ENCODE measurements at regions not wholly inside any gene's neighbourhood (a gene's known extent, or its start where the extent isn't known, plus 50 kb on each side); places are given as distances from the start of the nearest gene placed in this dataset.

DNA sequence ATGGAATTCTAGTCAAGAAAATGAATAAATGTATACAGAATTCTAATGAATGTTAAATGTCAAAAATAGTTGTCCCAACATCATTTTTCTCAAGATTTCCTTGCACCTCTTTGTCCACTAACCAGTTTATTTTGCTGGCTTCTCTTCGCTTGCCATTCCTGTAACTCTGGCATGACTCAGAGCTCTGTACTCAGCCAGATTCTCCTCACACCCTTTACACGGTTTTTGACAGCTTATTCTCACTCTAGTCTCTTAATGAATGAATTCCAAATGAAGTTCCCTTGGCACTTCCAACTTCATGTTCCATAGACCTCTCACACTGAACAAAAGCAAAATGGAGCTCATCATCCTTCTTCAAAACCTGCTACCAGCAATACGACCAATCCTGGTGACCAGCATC is 419.3 kb upstream of the SLIT2 start:
- DNase-seq = no peak
- Mint-ChIP-seq H3K4me1 (no peaks in the 10 kb centered on the region), H3K27ac (no peak overlapping the region), H3K27me3 (ENCODE audit: low read depth in 3 of 3) (no peaks in the 10 kb centered on the region), H3K4me3 (no peak overlapping the region), H3K9me3 (peaks cover 7 to 23% (median 12%) of the 10 kb centered on the region in 6 donors), H3K36me3 (peaks cover 0 to 4% (median 0%) of the 10 kb centered on the region in 3 donors)

DNA sequence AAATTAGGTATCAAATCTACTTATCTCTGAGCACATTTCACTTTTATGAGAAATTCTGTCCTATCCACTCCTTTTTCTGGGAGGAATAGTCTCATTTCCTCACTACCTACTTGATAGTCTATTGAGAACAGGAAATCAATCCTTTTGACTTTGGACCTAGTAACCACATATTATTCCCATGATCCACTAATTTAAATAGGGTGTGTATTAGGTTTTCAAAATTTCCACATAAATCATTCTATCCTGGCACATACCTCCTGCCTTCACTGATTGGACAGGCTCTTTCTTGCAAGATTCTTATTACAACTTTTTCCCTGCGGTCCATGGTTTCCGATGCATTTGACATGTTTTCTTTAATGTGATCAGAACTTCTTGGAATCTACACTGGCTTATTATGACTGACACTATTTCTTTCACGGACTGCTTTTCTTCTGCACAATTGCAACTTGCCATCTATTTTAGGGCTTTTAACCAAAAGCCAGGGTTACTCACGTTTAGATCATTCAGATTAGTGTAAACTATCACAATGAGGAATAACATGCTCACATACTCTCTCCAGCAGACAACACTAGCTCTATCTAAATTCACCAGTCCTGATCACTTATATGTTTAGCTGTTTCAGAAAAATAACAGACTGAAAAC is 419.9 kb upstream of the SLIT2 start:
- no peaks in the 10 kb centered on the region for H3K4me1 Mint-ChIP-seq
- H3K4me3 Mint-ChIP-seq = no peak overlapping the region
- H3K36me3 Mint-ChIP-seq = peaks cover 0 to under 1% (median 0%) of the 10 kb centered on the region in 3 donors
- H3K27me3 Mint-ChIP-seq (ENCODE audit: low read depth in 3 of 3) = peaks cover 0 to 1% (median 0%) of the 10 kb centered on the region in 3 donors
- DNase-seq = no peak
- H3K27ac Mint-ChIP-seq = no peak overlapping the region
- H3K9me3 Mint-ChIP-seq = peaks cover 2 to 20% (median 9%) of the 10 kb centered on the region in 6 donors

DNA sequence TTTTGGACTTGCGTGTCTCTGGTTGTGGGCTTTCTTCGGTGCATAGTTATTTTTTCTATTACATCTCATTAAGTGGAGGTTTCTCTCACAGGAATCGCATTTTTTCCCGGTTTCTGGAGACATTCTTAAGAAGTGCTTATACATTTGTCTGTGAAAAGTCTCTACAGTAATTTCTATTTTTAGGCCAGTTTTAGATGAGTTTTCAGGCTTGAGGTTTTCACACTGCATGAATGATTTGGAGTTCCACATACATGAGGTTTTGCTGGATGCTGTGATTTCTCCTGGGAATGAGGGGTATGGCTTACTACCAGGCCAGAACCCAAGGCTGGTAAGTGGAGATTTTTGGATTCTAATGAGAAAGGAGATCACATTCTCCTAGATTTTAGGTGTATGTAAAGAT is 422.6 kb upstream of the SLIT2 start:
- Mint-ChIP-seq H3K36me3 (no peaks in the 10 kb centered on the region), H3K4me1 (no peaks in the 10 kb centered on the region), H3K27me3 (ENCODE audit: low read depth in 3 of 3) (peaks cover 0 to 1% (median 0%) of the 10 kb centered on the region in 3 donors), H3K9me3 (peaks cover 0 to 15% (median 6%) of the 10 kb centered on the region in 6 donors), H3K4me3 (no peak overlapping the region), H3K27ac (no peak overlapping the region)
- no peak for DNase-seq

DNA sequence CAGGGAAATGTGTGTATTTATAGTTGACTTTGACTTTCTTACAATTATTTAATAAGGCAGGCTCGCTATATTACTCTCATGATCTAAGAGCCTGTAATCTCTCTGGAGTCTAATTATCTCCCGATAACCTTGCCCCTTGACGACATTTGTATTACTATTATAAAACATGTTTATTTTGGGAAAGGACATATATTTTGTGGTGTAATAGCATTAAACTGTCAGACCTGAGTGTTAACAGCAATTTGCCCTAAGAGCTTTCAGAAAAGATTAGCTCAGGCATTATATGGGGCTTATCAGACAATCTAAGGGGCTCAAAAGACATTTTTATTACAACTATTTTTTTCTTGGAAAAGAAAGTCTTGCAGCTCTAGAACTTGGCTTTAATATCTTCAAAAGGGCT is 427.9 kb upstream of the SLIT2 start:
- no peak for DNase-seq
- peaks cover 0 to 24% (median 8%) of the 10 kb centered on the region in 6 donors for H3K9me3 Mint-ChIP-seq
- H3K36me3 Mint-ChIP-seq = no peaks in the 10 kb centered on the region
- H3K4me3 Mint-ChIP-seq = no peak overlapping the region
- peaks cover 0 to 2% (median 1%) of the 10 kb centered on the region in 3 donors for H3K27me3 Mint-ChIP-seq (ENCODE audit: low read depth in 3 of 3)
- no peak overlapping the region for H3K27ac Mint-ChIP-seq
- no peaks in the 10 kb centered on the region for H3K4me1 Mint-ChIP-seq

DNA sequence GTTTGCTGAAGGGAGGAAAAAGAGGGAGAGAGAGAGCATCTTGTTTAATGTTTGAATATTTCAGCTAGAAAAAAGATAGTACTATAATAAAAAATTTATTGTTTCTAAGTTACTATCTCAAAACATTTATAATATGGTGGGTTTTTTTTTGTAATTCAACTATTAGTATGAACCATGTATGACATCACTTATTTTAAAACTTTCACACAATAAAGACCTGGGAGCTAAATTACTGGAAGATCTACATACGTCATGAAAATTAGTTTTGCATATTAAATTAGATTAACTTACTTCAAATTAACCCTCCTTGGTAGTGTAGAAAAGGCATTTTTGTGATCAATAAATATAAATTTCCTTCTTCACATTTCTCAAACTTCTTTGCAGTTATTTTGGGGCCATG is 432.0 kb upstream of the SLIT2 start:
- peaks cover 2 to 21% (median 10%) of the 10 kb centered on the region in 6 donors for H3K9me3 Mint-ChIP-seq
- H3K27me3 Mint-ChIP-seq (ENCODE audit: low read depth in 3 of 3) = peaks cover 0 to 2% (median 0%) of the 10 kb centered on the region in 3 donors
- H3K27ac Mint-ChIP-seq = no peak overlapping the region
- no peaks in the 10 kb centered on the region for H3K36me3 Mint-ChIP-seq
- no peak for DNase-seq
- H3K4me1 Mint-ChIP-seq = no peaks in the 10 kb centered on the region
- H3K4me3 Mint-ChIP-seq = no peak overlapping the region

DNA sequence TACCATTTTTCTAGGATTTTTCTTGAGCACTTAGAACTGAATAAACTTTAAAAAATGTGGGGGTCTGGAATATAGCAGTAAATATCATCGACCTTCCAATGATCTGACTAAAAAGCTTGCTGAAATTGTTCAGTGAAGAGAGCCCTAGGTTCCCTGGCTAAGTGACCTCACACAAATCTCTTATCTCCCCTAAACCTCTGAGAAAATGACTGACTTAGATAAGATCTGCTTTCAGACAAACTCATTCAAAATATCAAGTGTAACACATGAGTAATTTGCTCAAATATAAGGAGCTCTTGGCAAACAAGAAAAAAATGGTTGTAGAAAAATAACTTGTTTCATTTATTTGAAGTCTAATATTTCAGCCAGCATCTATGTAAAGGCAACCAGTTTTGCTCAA is 441.7 kb upstream of the SLIT2 start:
- Mint-ChIP-seq H3K27me3 (ENCODE audit: low read depth in 3 of 3) (no peaks in the 10 kb centered on the region), H3K27ac (no peak overlapping the region), H3K4me1 (no peaks in the 10 kb centered on the region), H3K36me3 (no peaks in the 10 kb centered on the region), H3K9me3 (peaks cover 0 to 21% (median 10%) of the 10 kb centered on the region in 6 donors), H3K4me3 (no peak overlapping the region)
- DNase-seq = no peak

DNA sequence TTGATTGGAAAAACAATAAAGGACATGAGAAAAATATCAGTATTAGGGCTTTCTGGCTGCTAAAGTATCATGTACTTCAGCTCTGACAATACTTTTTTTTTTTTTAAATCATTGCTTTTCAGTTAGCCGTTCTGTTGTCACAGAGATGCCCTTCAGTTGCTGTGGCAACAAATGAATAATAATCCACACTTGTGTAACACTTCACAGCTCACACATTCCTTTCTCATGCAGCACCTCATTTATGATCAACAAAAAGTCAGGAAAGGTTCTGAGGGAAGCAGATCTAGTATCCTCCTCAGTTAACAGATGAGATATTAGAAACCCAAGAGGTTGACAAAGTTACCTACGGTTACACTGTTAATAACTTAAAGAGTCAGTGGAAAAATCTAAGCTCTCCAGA is 444.2 kb upstream of the SLIT2 start:
- H3K36me3 Mint-ChIP-seq = no peaks in the 10 kb centered on the region
- no peak for DNase-seq
- H3K4me3 Mint-ChIP-seq = no peak overlapping the region
- no peak overlapping the region for H3K27ac Mint-ChIP-seq
- no peaks in the 10 kb centered on the region for H3K27me3 Mint-ChIP-seq (ENCODE audit: low read depth in 3 of 3)
- no peaks in the 10 kb centered on the region for H3K4me1 Mint-ChIP-seq
- H3K9me3 Mint-ChIP-seq = peaks cover 0 to 30% (median 13%) of the 10 kb centered on the region in 6 donors

DNA sequence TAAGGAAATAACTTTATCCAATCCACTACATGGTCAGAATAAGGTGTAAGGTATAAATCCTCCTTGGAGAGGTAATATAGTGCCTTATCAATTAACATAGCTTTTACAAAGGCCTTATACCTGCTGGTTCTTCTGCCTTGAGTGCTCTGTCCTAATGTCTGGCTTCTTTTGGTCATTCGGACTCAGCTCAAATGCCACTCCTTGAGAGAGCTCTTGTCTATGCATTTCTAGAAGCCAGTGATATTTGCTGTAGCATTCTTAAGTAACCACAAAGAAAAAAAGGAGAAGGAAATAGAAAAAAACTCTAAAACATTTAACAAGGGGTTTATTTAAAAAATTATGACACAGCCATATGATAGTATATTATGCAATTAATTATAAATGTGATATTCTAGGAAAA is 444.8 kb upstream of the SLIT2 start:
- Mint-ChIP-seq H3K36me3 (no peaks in the 10 kb centered on the region), H3K9me3 (peaks cover 0 to 29% (median 13%) of the 10 kb centered on the region in 6 donors), H3K4me3 (no peak overlapping the region), H3K27ac (no peak overlapping the region), H3K27me3 (ENCODE audit: low read depth in 3 of 3) (no peaks in the 10 kb centered on the region), H3K4me1 (no peaks in the 10 kb centered on the region)
- DNase-seq = no peak

DNA sequence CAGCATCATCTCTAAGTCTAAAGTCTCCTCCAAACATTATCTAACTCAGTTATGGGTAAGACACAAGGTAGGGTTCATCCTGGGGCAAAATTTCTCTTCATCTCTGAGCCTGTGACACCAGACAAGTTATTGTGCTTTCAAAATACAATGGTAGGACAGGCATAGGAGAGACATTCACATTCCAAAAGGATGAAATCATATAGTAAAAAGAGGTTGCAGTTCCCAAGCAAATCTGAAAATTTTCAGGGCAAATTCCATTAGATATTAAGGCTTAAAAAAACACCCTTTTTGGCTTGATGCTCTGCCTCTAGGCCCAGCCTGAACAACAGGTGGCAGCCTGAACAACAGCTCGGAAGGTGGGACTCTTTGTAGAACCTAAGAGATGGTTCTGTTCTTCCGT is 448.3 kb upstream of the SLIT2 start:
- no peak for DNase-seq
- Mint-ChIP-seq H3K4me1 (no peaks in the 10 kb centered on the region), H3K36me3 (no peaks in the 10 kb centered on the region), H3K27ac (no peak overlapping the region), H3K9me3 (peaks cover 6 to 29% (median 15%) of the 10 kb centered on the region in 6 donors), H3K27me3 (ENCODE audit: low read depth in 3 of 3) (no peaks in the 10 kb centered on the region), H3K4me3 (no peak overlapping the region)

DNA sequence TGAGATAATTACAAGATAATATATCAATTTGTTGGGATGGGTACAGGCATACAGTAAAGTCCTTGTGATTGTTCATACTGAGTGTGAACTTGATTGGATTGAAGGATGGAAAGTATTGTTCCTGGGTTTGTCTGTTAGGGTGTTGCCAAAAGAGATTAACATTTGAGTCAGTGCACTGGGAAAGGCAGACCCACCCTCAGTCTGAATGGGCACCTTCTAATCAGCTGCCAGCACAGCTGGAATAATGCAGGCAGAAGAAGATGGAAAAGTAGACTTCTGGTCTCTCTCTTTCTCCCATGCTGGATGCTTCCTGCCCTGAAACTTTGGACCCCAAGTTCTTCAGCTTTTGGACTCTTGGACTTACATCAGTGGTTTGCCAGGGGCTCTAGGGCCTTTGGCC is 457.9 kb upstream of the SLIT2 start:
- Mint-ChIP-seq H3K4me3 (no peak overlapping the region), H3K27me3 (ENCODE audit: low read depth in 3 of 3) (peaks cover 0 to 2% (median 0%) of the 10 kb centered on the region in 3 donors), H3K4me1 (no peaks in the 10 kb centered on the region), H3K9me3 (peaks cover 12 to 70% (median 32%) of the 10 kb centered on the region in 6 donors), H3K27ac (no peak overlapping the region), H3K36me3 (no peaks in the 10 kb centered on the region)
- no peak for DNase-seq

DNA sequence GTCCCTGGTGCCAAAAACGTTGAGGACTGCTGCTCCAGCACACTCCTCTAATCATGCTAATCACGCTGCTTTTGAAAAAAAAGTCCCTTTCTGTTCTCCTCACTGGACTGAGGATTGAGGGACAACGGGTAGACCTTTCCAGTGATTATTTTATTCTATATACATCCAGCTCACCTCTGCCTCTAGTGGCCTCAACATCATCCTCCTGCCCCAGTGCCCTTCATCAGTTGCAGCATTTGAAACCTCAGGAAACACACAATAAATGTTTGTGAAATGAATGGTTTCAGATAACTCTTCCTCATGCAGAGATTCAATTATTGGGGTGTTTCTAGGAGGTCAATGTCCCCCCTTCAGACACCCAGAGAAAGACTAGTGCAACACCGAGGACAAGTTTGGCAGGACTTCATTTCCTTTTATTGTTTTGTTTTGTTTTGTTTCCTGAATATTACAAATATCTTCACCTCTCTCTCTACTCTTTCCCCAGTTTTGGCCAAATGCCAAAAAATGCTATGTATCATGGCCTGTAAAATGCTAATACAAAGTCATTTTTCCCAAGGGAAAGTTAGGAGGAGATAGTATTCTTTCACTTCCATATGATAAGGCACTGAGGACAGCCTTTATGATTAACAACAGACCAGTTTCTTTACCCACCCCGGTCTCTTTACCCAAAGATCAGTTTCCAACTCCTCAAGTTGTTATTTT is 460.1 kb upstream of the SLIT2 start:
- Mint-ChIP-seq H3K4me1 (no peaks in the 10 kb centered on the region), H3K27ac (no peak overlapping the region), H3K9me3 (peaks cover 5 to 56% (median 21%) of the 10 kb centered on the region in 6 donors), H3K36me3 (no peaks in the 10 kb centered on the region), H3K4me3 (no peak overlapping the region), H3K27me3 (ENCODE audit: low read depth in 3 of 3) (no peaks in the 10 kb centered on the region)
- no peak for DNase-seq

DNA sequence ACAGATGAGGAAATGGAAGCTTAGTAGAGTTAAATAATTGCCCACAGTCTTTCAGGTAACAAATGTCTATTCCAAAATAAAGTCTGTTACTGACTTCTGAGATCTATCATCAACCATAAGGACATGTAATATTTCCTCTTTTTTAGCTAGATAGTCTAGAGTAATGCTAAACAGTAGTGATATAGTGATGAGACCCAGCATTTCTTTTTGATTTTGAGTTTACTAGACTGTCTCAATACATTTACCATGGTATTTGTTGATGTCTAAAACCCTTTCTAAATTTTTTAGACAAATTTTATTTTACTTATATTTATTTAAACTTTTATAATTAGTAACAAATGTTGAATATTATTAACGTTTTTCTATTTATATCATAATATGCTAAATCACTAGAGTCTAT is 465.1 kb upstream of the SLIT2 start:
- H3K27ac Mint-ChIP-seq = no peak overlapping the region
- H3K4me3 Mint-ChIP-seq = no peak overlapping the region
- H3K36me3 Mint-ChIP-seq = no peaks in the 10 kb centered on the region
- peaks cover 0 to 2% (median 0%) of the 10 kb centered on the region in 3 donors for H3K27me3 Mint-ChIP-seq (ENCODE audit: low read depth in 3 of 3)
- DNase-seq = no peak
- no peaks in the 10 kb centered on the region for H3K4me1 Mint-ChIP-seq
- H3K9me3 Mint-ChIP-seq = peaks cover 11 to 45% (median 21%) of the 10 kb centered on the region in 6 donors

DNA sequence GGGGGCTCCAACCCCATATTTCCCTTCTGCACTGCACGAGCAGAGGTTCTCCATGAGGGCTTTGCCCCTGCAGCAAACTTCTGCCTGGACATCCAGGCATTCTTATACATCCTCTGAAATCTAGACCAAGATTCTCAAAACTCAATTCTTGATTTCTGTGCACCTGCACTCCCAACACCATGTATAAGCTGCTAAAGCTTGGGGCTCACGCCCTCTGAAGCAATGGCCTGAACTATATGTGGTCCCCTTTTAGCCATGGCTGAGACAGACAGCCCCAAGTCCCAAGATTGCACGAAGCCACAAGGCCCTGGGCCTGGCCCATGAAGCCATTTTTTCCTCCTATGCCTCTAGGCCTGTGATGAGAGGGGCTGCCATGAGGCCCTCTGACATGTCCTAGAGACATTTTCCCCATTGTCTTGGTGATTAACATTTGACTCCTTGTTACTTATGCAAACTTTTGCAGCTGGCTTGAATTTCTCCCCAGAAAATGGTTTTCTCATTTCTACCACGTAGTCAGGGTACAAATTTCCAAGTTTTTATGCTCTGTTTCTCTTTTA is 468.0 kb upstream of the SLIT2 start:
- Mint-ChIP-seq H3K4me1 (no peaks in the 10 kb centered on the region), H3K4me3 (no peak overlapping the region), H3K36me3 (no peaks in the 10 kb centered on the region), H3K27me3 (ENCODE audit: low read depth in 3 of 3) (peaks cover 0 to 2% (median 0%) of the 10 kb centered on the region in 3 donors), H3K9me3 (peaks cover 11 to 44% (median 20%) of the 10 kb centered on the region in 6 donors), H3K27ac (no peak overlapping the region)
- no peak for DNase-seq

DNA sequence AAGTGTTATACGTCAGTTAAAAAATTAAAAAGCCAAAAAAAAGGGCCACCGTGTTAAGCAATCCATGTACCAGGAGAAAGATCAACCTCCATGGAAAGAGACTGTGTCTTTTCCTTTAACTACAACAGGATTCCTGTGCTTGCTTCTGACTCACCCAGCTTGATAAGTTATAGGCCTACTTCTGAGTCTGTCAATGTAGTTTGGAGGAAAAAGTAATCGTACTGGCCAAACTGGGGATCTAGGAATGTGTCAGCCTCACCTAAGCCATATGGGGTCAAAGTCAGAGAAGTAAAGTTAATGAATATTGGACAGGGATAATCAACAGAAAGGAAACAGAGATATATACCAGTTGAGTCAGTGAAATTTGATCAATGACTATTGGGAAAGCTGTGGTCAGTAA is 470.8 kb upstream of the SLIT2 start:
- Mint-ChIP-seq H3K27me3 (ENCODE audit: low read depth in 3 of 3) (peaks cover 0 to 2% (median 0%) of the 10 kb centered on the region in 3 donors), H3K9me3 (peaks cover 10 to 62% (median 25%) of the 10 kb centered on the region in 6 donors), H3K4me3 (no peak overlapping the region), H3K36me3 (no peaks in the 10 kb centered on the region), H3K4me1 (no peaks in the 10 kb centered on the region), H3K27ac (no peak overlapping the region)
- DNase-seq = no peak

All from immature natural killer cell (primary cell).